Thoracic aorta (tissue), 2 donors: ENCODE measurements at regions not wholly inside any gene's neighbourhood (a gene's known extent, or its start where the extent isn't known, plus 50 kb on each side); places are given as distances from the start of the nearest gene placed in this dataset.

ENCODE experiments used
- ATAC-seq: fragments of 150-250 bp; one replicate; pipeline ENCODE4 v1.8.0; 2017; ENCODE audit warnings: low read depth; ENCODE audit not compliant: insufficient number of reproducible peaks, low FRiP score
- DNase-seq: peaks from one replicate; pipeline ENCODE4 v3.0.0-alpha.2; 2020; ENCODE audit warnings: low spot score
- H3K27ac ChIP-seq, 2 donors: fragments of 200-600 bp; sonication (generic); 1 replicate in 1 of 2; 2 replicates in 1 of 2; pipeline ENCODE4 v1.5.1; 2016; ENCODE audit warnings: mild to moderate bottlenecking in 2 of 2, moderate library complexity in 2 of 2
- H3K27me3 ChIP-seq: fragments of 200-600 bp; sonication (generic); replicated peaks from 2 replicates; pipeline ENCODE4 v1.6.0; 2016; ENCODE audit warnings: mild to moderate bottlenecking; ENCODE audit not compliant: insufficient read depth
- H3K36me3 ChIP-seq: fragments of 200-600 bp; sonication (generic); one replicate; pipeline ENCODE4 v1.5.1; 2016
- H3K4me1 ChIP-seq, 2 donors: fragments of 200-600 bp; sonication (generic); 1 replicate in 1 of 2; 2 replicates in 1 of 2; pipeline versions ENCODE4 v1.5.1 to v1.6.0; 2016; ENCODE audit warnings: low read depth in 2 of 2, mild to moderate bottlenecking in 1 of 2; ENCODE audit not compliant: control insufficient read depth in 1 of 2
- H3K4me3 ChIP-seq: fragments of 200-600 bp; sonication (generic); 2 replicates; pipeline ENCODE4 v1.5.1; 2016; ENCODE audit warnings: mild to moderate bottlenecking
- H3K9me3 ChIP-seq: fragments of 200-600 bp; sonication (generic); 2 replicates; pipeline ENCODE4 v1.5.1; 2016
- TF ChIP-seq, protein P1 (sequence below): fragments of 200-600 bp; sonication (generic); IDR thresholded peaks from one replicate; pipeline ENCODE4 v1.5.1; 2019; ENCODE audit warnings: antibody characterized with exemption

DNA sequence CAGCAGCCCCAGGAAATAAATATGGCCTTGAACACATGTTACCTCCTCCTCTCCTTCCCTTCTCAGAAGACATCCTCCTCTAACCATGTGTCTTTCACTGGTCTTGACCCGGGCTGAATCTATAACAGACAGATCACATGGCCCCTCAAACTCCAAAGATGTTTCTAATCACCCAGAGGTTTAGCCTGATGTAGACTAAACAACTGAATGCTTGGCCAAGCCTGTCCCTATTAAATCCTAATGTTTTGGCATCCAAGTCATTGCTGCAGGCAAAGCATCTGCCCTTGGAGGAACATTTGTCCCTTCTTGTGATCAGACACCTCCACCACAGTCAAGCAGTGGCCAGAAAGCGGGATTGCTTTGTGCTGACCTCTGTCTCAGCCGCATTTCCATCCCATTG is 65.5 kb downstream of the ANKRD60 start:
- Histone ChIP-seq H3K27ac (no peak overlapping the region), H3K27me3 (no peaks in the 10 kb centered on the region), H3K4me3 (no peak overlapping the region), H3K36me3 (no peaks in the 10 kb centered on the region), H3K4me1 (no peaks in the 10 kb centered on the region), H3K9me3 (no peaks in the 10 kb centered on the region)
- DNase-seq (no peak), ATAC-seq (no peak)
- TF ChIP-seq, protein P1, sequence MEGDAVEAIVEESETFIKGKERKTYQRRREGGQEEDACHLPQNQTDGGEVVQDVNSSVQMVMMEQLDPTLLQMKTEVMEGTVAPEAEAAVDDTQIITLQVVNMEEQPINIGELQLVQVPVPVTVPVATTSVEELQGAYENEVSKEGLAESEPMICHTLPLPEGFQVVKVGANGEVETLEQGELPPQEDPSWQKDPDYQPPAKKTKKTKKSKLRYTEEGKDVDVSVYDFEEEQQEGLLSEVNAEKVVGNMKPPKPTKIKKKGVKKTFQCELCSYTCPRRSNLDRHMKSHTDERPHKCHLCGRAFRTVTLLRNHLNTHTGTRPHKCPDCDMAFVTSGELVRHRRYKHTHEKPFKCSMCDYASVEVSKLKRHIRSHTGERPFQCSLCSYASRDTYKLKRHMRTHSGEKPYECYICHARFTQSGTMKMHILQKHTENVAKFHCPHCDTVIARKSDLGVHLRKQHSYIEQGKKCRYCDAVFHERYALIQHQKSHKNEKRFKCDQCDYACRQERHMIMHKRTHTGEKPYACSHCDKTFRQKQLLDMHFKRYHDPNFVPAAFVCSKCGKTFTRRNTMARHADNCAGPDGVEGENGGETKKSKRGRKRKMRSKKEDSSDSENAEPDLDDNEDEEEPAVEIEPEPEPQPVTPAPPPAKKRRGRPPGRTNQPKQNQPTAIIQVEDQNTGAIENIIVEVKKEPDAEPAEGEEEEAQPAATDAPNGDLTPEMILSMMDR, result no peak

DNA sequence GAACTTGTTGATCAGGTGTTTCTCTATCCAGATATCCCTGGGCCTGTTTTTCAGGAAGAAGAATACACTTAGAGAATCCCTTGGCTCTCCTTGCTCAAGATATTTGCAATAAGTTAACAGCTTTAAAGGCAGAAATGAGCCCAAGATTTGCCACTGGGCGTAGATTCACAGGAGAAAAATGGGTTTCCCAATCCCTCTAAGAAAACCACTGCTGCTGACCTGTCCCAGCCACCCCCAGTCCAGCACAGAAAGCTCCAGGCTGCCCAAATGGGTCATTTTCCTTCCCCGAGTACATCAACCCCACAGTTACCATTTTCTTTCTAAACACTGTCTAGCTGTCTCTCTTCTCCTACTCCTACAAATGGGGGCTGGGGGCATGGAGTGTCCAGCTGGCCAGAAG is 67.3 kb downstream of the ANKRD60 start:
- H3K4me1 ChIP-seq, result no peaks in the 10 kb centered on the region
- H3K9me3 ChIP-seq, result no peaks in the 10 kb centered on the region
- H3K27ac ChIP-seq, result no peak overlapping the region
- ATAC-seq, result no peak
- no peak overlapping the region for H3K4me3 ChIP-seq
- no peaks in the 10 kb centered on the region for H3K27me3 ChIP-seq
- DNase-seq, result no peak
- H3K36me3 ChIP-seq, result no peaks in the 10 kb centered on the region
- TF ChIP-seq, protein P1, result no peak

DNA sequence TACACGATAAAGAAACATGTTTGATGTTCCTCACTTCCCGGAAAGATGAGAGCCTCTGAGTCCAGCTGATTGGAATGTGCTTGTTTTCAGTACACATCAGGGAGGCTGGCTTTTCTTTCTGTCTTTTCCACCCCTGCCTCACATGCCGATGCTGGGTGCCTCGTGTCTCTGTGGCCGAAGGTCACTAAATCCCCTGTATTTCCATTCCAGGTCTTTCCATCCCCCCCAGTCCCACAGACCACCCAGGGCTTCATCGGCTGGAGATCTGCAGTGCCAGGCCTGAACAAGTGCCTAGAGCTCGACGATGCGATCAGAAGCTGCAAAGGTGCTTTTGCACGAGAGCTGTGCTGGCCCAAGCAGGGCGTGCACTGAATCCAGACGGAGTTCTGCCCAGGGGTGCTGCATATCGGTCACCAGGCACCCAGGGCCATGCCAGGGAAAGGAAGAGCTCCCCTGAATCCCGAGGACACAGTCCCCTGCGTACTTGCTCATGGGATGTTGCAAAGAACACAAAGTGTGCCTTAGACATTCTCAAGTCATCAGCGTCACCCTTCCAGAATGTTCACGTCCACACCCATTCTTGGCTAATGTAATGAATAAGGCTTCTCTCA is 67.9 kb downstream of the ANKRD60 start:
- TF ChIP-seq, protein P1, result no peak
- H3K4me1 ChIP-seq, result no peaks in the 10 kb centered on the region
- DNase-seq, result no peak
- no peaks in the 10 kb centered on the region for H3K9me3 ChIP-seq
- no peak overlapping the region for H3K4me3 ChIP-seq
- no peaks in the 10 kb centered on the region for H3K27me3 ChIP-seq
- no peak for ATAC-seq
- no peak overlapping the region for H3K27ac ChIP-seq
- no peaks in the 10 kb centered on the region for H3K36me3 ChIP-seq

DNA sequence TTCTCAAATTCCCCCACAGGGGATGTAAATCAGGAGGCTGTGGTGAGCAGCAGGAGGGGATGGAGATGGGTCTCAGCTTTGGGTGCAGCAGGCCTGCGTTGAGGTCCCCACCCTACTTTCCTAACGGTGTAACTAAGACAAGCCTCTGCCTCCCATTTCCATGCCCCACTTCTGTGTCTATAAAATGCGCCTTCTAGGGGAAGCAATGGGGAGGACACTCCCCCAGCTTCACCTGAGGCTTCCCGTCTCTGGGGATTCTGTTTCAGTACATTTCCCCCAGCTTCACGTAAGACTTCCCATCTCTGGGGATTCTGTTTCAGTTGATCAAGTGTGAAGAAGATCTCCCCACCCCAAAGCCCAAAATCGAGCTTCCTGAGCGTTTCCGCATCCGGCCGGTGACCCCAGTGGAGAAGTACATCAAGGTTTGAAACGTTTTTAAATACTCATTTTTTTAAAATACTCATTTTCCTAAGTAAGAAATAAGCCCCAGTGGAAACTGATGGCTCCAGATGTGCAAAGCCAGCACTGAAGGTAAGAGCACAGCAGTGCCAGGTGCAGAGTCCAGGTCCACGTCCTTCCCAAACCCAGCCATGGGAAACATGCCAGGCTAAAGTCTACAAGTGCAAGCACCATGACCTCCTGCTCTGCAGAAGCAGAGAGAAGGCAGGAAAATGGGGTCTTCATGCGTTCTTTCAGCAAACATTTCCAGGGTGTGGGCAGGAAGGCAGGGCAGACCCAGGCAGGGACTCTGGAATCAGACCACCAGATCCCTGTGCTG is 73.1 kb downstream of the ANKRD60 start:
- no peak for ATAC-seq
- Histone ChIP-seq H3K27ac (no peak overlapping the region), H3K27me3 (no peaks in the 10 kb centered on the region), H3K4me1 (peaks cover 0 to 3% of the 10 kb centered on the region in 2 donors), H3K36me3 (no peaks in the 10 kb centered on the region), H3K4me3 (no peak overlapping the region), H3K9me3 (no peaks in the 10 kb centered on the region)
- no peak for DNase-seq
- TF ChIP-seq, protein P1, result no peak

DNA sequence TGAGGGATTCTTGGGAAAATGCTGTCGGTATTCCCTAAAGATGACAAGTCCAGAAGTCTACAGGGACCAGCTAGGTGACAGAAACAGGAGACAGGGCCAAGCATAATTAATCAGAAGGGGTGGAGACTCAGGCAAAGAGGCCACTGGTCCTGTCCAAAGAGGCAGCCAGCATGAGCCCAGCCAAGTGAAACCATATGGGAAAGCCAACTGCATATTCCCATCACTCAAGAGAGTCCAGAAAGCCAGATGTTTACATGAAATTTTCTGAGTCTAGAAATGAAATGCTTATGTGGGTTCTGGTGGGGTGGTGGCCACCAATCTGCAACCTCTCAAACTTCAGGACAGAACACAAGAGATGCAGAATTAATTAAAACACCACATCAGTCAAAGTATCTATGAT is 74.3 kb downstream of the ANKRD60 start:
- H3K4me3 ChIP-seq, result no peak overlapping the region
- H3K27me3 ChIP-seq, result no peaks in the 10 kb centered on the region
- H3K4me1 ChIP-seq, result peaks cover 12 to 15% of the 10 kb centered on the region in 2 donors
- TF ChIP-seq, protein P1, result no peak
- DNase-seq (no peak), ATAC-seq (no peak)
- no peaks in the 10 kb centered on the region for H3K9me3 ChIP-seq
- H3K36me3 ChIP-seq, result no peaks in the 10 kb centered on the region
- H3K27ac ChIP-seq, result no peak overlapping the region
